GM12878 (cell line): ENCODE measurements at regions not wholly inside any gene's neighbourhood (a gene's known extent, or its start where the extent isn't known, plus 50 kb on each side); places are given as distances from the start of the nearest gene placed in this dataset.

Source experiments
- ATAC-seq: fragments of 200-7000 bp; cut with Tn5 transposase; 3 replicates; pipeline ENCODE4 v1.9.1; 2020; ENCODE audit warnings: mild to moderate bottlenecking, moderate library complexity
- BruUV-seq: library from RNA; stranded (reverse); fragments of 400-500 nt; replicated peaks from 2 replicates; lab custom pipeline; 2021; lab: Mats Ljungman, UMichigan
- CTCF ChIA-PET: fragments of 300-600 bp; sonication (Branson Sonifier 250); formaldehyde crosslinking; extraction: SDS; loops from one replicate; lab custom pipeline; 2021; ENCODE audit warnings: inconsistent platforms; lab: Yijun Ruan, JAX
- POLR2A ChIA-PET: fragments of 350-600 bp; formaldehyde crosslinking; extraction: SDS; loops from one replicate; lab custom pipeline; 2021; ENCODE audit warnings: inconsistent platforms; lab: Charles Lee
- RAD21 ChIA-PET: fragments of 300-600 bp; sonication (Branson Sonifier 250); formaldehyde crosslinking; loops from one replicate; lab custom pipeline; 2023; ENCODE audit warnings: antibody characterized with exemption; ENCODE audit not compliant: unreplicated experiment; lab: Charles Lee
- SMC1A ChIA-PET: fragments of 300-600 bp; sonication (Branson Sonifier 250); formaldehyde crosslinking; loops from one replicate; lab custom pipeline; 2023; ENCODE audit not compliant: unreplicated experiment, uncharacterized antibody; lab: Charles Lee
- DNase-seq: peaks from one replicate; pipeline ENCODE4 v3.0.0-alpha.2; 2011; ENCODE audit warnings: low read depth, low spot score
- FAIRE-seq: peaks from 3 replicates; lab custom pipeline; 2011; peaks lifted over from hg19 to GRCh38; lab: Jason Lieb, UNC
- H2AFZ ChIP-seq: 2 replicates; pipeline ENCODE4 v1.6.0; 2011; ENCODE audit warnings: low read depth, low read length, control low read depth; ENCODE audit not compliant: control insufficient read depth
- H3K27ac ChIP-seq: 2 replicates; pipeline ENCODE4 v1.5.1; 2011; ENCODE audit warnings: control low read depth; ENCODE audit not compliant: control insufficient read depth, insufficient read depth
- H3K27me3 ChIP-seq, 2 experiments: replicated peaks in 1 of 2; 2 replicates each; pipeline versions ENCODE4 v1.6.0 to v1.6.1; 2011; ENCODE audit warnings: low read length in 1 of 2; ENCODE audit not compliant: control insufficient read depth in 2 of 2, insufficient read depth in 2 of 2
- H3K36me3 ChIP-seq, 2 experiments: 2 replicates each; pipeline ENCODE4 v1.5.1; 2011; ENCODE audit warnings: low read length in 1 of 2; ENCODE audit not compliant: control insufficient read depth in 2 of 2, insufficient read depth in 2 of 2
- H3K4me1 ChIP-seq: 2 replicates; pipeline ENCODE4 v1.6.1; 2011; ENCODE audit warnings: mild to moderate bottlenecking, low read length, moderate library complexity, mixed read lengths; ENCODE audit not compliant: control insufficient read depth, insufficient read depth
- H3K4me2 ChIP-seq: 2 replicates; pipeline ENCODE4 v1.6.0; 2011; ENCODE audit warnings: control low read depth; ENCODE audit not compliant: control insufficient read depth, insufficient read depth
- H3K4me3 ChIP-seq: fragments of 200-600 bp; sonication (generic); 2 replicates; pipeline ENCODE4 v1.5.1; 2016
- H3K79me2 ChIP-seq: 2 replicates; pipeline ENCODE4 v1.6.0; 2011; ENCODE audit warnings: low read length; ENCODE audit not compliant: control insufficient read depth, insufficient read depth
- H3K9ac ChIP-seq: 2 replicates; pipeline ENCODE4 v1.8.0; 2011; ENCODE audit warnings: low read length, control low read depth, mixed read lengths; ENCODE audit not compliant: control insufficient read depth, insufficient read depth
- H3K9me3 ChIP-seq: replicated peaks from 3 replicates; pipeline ENCODE4 v1.5.1; 2011; ENCODE audit warnings: mild to moderate bottlenecking, low read length; ENCODE audit not compliant: control insufficient read depth, insufficient read depth
- H4K20me1 ChIP-seq: 2 replicates; pipeline ENCODE4 v1.6.0; 2011; ENCODE audit not compliant: control insufficient read depth, insufficient read depth
- BCL11A ChIP-seq: IDR thresholded peaks from 2 replicates; pipeline ENCODE4 v1.6.1; 2011; ENCODE audit warnings: low read depth, low read length
- BCL3 ChIP-seq: IDR thresholded peaks from 2 replicates; pipeline ENCODE4 v1.6.1; 2011; ENCODE audit warnings: borderline replicate concordance, low read depth, mild to moderate bottlenecking, moderate library complexity, low read length; ENCODE audit not compliant: insufficient read depth, poor library complexity, severe bottlenecking
- ETV6 ChIP-seq, 2 experiments: fragments of 450-650 bp in 1 of 2; IDR thresholded peaks in 1 of 2; conservative IDR thresholded peaks in 1 of 2; 2 replicates each; pipeline ENCODE4 v1.6.1; 2014; ENCODE audit warnings: antibody characterized with exemption in 1 of 2, borderline replicate concordance in 1 of 2, low read depth in 1 of 2, mild to moderate bottlenecking in 1 of 2, moderate library complexity in 1 of 2
- HSF1 ChIP-seq: fragments of 150-350 bp; IDR thresholded peaks from 2 replicates; pipeline ENCODE4 v1.6.1; 2014; ENCODE audit warnings: mild to moderate bottlenecking, low read depth, low read length
- MAX ChIP-seq: IDR thresholded peaks from 2 replicates; pipeline ENCODE4 v1.6.1; 2012; ENCODE audit warnings: low read depth, low read length, improper control_type of control experiment
- MXI1 ChIP-seq: fragments of 150-350 bp; IDR thresholded peaks from 2 replicates; pipeline ENCODE4 v1.6.1; 2011; ENCODE audit warnings: low read depth, mild to moderate bottlenecking, inconsistent platforms, low read length, improper control_type of control experiment
- NFIC ChIP-seq: IDR thresholded peaks from 2 replicates; pipeline ENCODE4 v1.6.1; 2012; ENCODE audit warnings: low read depth, mild to moderate bottlenecking, inconsistent platforms, low read length, moderate library complexity
- RELA ChIP-seq: fragments of 450-650 bp; IDR thresholded peaks from 2 replicates; pipeline ENCODE4 v1.8.0; 2014; ENCODE audit warnings: borderline replicate concordance; ENCODE audit not compliant: partially characterized antibody
- SP1 ChIP-seq: IDR thresholded peaks from one replicate; pipeline ENCODE4 v1.6.1; 2011; ENCODE audit warnings: low read depth, low read length
- SREBF2 ChIP-seq: IDR thresholded peaks from 2 replicates; pipeline ENCODE4 v1.6.1; 2012; ENCODE audit warnings: mild to moderate bottlenecking, low read length
- TARDBP ChIP-seq: IDR thresholded peaks from 2 replicates; pipeline ENCODE4 v1.6.1; 2016; ENCODE audit warnings: borderline replicate concordance
- ZBTB4 ChIP-seq: fragments of 450-650 bp; formaldehyde crosslinking; IDR thresholded peaks from 2 replicates; pipeline ENCODE4 v1.4.0; 2022; ENCODE audit warnings: mild to moderate bottlenecking, moderate library complexity
- ZNF687 ChIP-seq: fragments of 450-650 bp; IDR thresholded peaks from 2 replicates; pipeline ENCODE4 v1.6.1; 2017; ENCODE audit warnings: mild to moderate bottlenecking, moderate library complexity
- WGBS: methylation state at CpG from one replicate; pipeline ENCODE4 v1.1.6; 2016; ENCODE audit warnings: low lambda C conversion rate; ENCODE audit not compliant: insufficient replicate concordance, insufficient coverage; ENCODE audit errors: missing lambda C conversion rate; 5-methylcytosine and 5-hydroxymethylcytosine counted together
- in situ Hi-C: fragments of 300-500 bp; cut with MboI; formaldehyde crosslinking; loops from 9 replicates; pipeline ENCODE4 v1.14.3; 2018; ENCODE audit warnings: mixed read lengths
- intact Hi-C: fragments of 100-400 bp; cut with micrococcal nuclease; formaldehyde crosslinking; loops from one replicate; pipeline ENCODE4 v1.14.2; 2022; ENCODE audit not compliant: unreplicated experiment

- no peak for TF ChIP-seq MAX
- no peak for TF ChIP-seq SREBF2
- no peak for TF ChIP-seq BCL3
- TF ChIP-seq TARDBP = no peak
- TF ChIP-seq, all 136 proteins: peak for 0
Measured at GRCh38 chr14:42654707-42655106, 1048.0 kb downstream of the LRFN5 start (continued).

GRCh38 chr14:42642787-42643186 lies 1036.1 kb downstream of the LRFN5 start:
- Histone ChIP-seq H3K36me3 (no peaks in the 10 kb centered on the region), H3K4me3 (no peak overlapping the region), H3K4me1 (no peaks in the 10 kb centered on the region), H3K79me2 (no peaks in the 10 kb centered on the region), H3K9ac (no peak overlapping the region), H2AFZ (no peak overlapping the region), H3K27ac (no peak overlapping the region), H3K27me3 (no peaks in the 10 kb centered on the region), H3K9me3 (no peaks in the 10 kb centered on the region), H3K4me2 (no peak overlapping the region), H4K20me1 (no peaks in the 10 kb centered on the region)
- no peak for DNase-seq
- intact Hi-C loops (no loop called here), in situ Hi-C loops (no loop called here)
- 16% methylated on average over 3 of the region's 3 CpGs for WGBS
- no peak for FAIRE-seq
- CTCF ChIA-PET = no interaction called here
- no peak for ATAC-seq
- SMC1A ChIA-PET = no interaction called here
- BruUV-seq = no TSS peak
- RAD21 ChIA-PET = no interaction called here
- POLR2A ChIA-PET = no interaction called here
- TF ChIP-seq RELA (no peak), HSF1 (no peak), ZBTB4 (CRISPR knock-in tag) (no peak), ETV6 (conservative IDR thresholded peaks at IDR 0.05 in 1 of 2, IDR thresholded peaks at IDR 0.05 in 1 of 2; ENCODE audit: borderline replicate concordance in 1 of 2, low read depth in 1 of 2) (no peak), ZNF687 (no peak), SP1 (no peak), MXI1 (no peak), BCL11A (no peak), NFIC (no peak)
